Neural progenitor cell (in vitro differentiated cells): ENCODE measurements at regions not wholly inside any gene's neighbourhood (a gene's known extent, or its start where the extent isn't known, plus 50 kb on each side); places are given as distances from the start of the nearest gene placed in this dataset.

Experiments
- DNase-seq: peaks from one replicate; pipeline ENCODE4 v3.0.0-alpha.2; 2016; ENCODE audit warnings: low spot score
- H2AFZ ChIP-seq: fragments of 200-600 bp; sonication (generic); replicated peaks from 2 replicates; pipeline ENCODE4 v1.6.1; 2016; ENCODE audit warnings: antibody characterized with exemption
- H3F3A ChIP-seq: fragments of 200-600 bp; sonication (generic); 2 replicates; pipeline ENCODE4 v1.6.1; 2016; ENCODE audit warnings: antibody characterized with exemption, low read depth
- H3K27ac ChIP-seq: fragments of 200-600 bp; sonication (generic); 2 replicates; pipeline ENCODE4 v1.5.1; 2016; ENCODE audit warnings: mild to moderate bottlenecking
- H3K27me3 ChIP-seq: fragments of 200-600 bp; sonication (generic); 2 replicates; pipeline ENCODE4 v1.6.1; 2016; ENCODE audit warnings: mild to moderate bottlenecking, moderate library complexity
- H3K36me3 ChIP-seq: fragments of 200-600 bp; sonication (generic); 2 replicates; pipeline ENCODE4 v1.5.1; 2016
- H3K4me1 ChIP-seq: fragments of 200-600 bp; sonication (generic); 2 replicates; pipeline ENCODE4 v1.6.1; 2016; ENCODE audit warnings: mixed run types
- H3K4me2 ChIP-seq: fragments of 200-600 bp; sonication (generic); 2 replicates; pipeline ENCODE4 v1.6.1; 2016
- H3K4me3 ChIP-seq: fragments of 200-600 bp; sonication (generic); 2 replicates; pipeline ENCODE4 v1.5.1; 2016
- H3K79me2 ChIP-seq: fragments of 200-600 bp; sonication (generic); 2 replicates; pipeline ENCODE4 v1.6.1; 2016; ENCODE audit warnings: low read depth
- H3K9ac ChIP-seq: fragments of 200-600 bp; sonication (generic); 2 replicates; pipeline ENCODE4 v1.6.1; 2016
- H3K9me3 ChIP-seq: fragments of 200-600 bp; sonication (generic); 2 replicates; pipeline ENCODE4 v1.5.1; 2016; ENCODE audit warnings: low read depth
- H4K20me1 ChIP-seq: fragments of 200-600 bp; sonication (generic); 2 replicates; pipeline ENCODE4 v1.6.1; 2016; ENCODE audit warnings: low read depth
- H3K27ac Mint-ChIP-seq: 3 replicates; pipeline ENCODE4 v1.8.0; 2021; ENCODE audit warnings: mixed read lengths
- H3K27me3 Mint-ChIP-seq: 2 replicates; pipeline ENCODE4 v1.8.0; 2022; ENCODE audit warnings: low read depth, mild to moderate bottlenecking, inconsistent platforms, moderate library complexity, mixed read lengths; ENCODE audit not compliant: insufficient read depth
- H3K36me3 Mint-ChIP-seq: 3 replicates; pipeline ENCODE4 v1.8.0; 2021; ENCODE audit warnings: mixed read lengths
- H3K4me1 Mint-ChIP-seq: 3 replicates; pipeline ENCODE4 v1.8.0; 2021; ENCODE audit warnings: mixed read lengths
- H3K4me3 Mint-ChIP-seq: 3 replicates; pipeline ENCODE4 v1.8.0; 2021; ENCODE audit warnings: mild to moderate bottlenecking, moderate library complexity, mixed read lengths
- H3K9me3 Mint-ChIP-seq: 3 replicates; pipeline ENCODE4 v1.8.0; 2020; ENCODE audit warnings: mixed read lengths
- EZH2 ChIP-seq: fragments of 200-600 bp; sonication (generic); IDR thresholded peaks from 2 replicates; pipeline ENCODE4 v1.6.1; 2017; ENCODE audit warnings: antibody characterized with exemption, mild to moderate bottlenecking, moderate library complexity
- EZH2phosphoT487 ChIP-seq: fragments of 200-600 bp; sonication (generic); IDR thresholded peaks from 2 replicates; pipeline ENCODE4 v1.6.1; 2017; ENCODE audit warnings: antibody characterized with exemption
- TF ChIP-seq, protein P1 (sequence below): fragments of 200-600 bp; sonication (generic); IDR thresholded peaks from 2 replicates; pipeline ENCODE4 v1.5.1; 2017; ENCODE audit warnings: antibody characterized with exemption, mild to moderate bottlenecking

DNA sequence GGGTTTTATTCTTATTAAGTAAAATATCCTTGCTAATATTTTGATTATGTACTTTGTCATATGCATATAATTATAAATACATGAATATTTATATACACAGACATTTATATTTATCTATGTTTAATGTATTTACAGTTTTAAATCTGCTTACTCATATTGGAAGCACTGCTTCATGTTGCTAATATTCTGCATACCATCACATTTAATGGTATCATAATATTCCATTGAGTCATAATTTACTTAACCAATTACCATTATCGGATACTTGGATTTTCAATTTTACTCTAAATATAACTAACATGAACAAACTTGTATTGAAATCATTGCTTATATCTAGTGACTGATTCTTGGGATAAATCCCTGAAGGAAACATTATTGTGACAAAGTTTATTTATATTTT is 155.2 kb downstream of the MBL2 start:
- no peaks in the 10 kb centered on the region for H3K4me1 ChIP-seq
- no peaks in the 10 kb centered on the region for H3K36me3 ChIP-seq
- H3K9ac ChIP-seq, result no peak overlapping the region
- DNase-seq, result no peak
- Mint-ChIP-seq H3K4me3 (no peak overlapping the region), H3K9me3 (no peaks in the 10 kb centered on the region), H3K4me1 (no peaks in the 10 kb centered on the region), H3K27me3 (peaks cover 5% of the 10 kb centered on the region), H3K36me3 (no peaks in the 10 kb centered on the region), H3K27ac (no peak overlapping the region)
- H3K4me3 ChIP-seq, result no peak overlapping the region
- no peak overlapping the region for H2AFZ ChIP-seq
- TF ChIP-seq EZH2 (no peak), EZH2phosphoT487 (no peak)
- TF ChIP-seq, protein P1, sequence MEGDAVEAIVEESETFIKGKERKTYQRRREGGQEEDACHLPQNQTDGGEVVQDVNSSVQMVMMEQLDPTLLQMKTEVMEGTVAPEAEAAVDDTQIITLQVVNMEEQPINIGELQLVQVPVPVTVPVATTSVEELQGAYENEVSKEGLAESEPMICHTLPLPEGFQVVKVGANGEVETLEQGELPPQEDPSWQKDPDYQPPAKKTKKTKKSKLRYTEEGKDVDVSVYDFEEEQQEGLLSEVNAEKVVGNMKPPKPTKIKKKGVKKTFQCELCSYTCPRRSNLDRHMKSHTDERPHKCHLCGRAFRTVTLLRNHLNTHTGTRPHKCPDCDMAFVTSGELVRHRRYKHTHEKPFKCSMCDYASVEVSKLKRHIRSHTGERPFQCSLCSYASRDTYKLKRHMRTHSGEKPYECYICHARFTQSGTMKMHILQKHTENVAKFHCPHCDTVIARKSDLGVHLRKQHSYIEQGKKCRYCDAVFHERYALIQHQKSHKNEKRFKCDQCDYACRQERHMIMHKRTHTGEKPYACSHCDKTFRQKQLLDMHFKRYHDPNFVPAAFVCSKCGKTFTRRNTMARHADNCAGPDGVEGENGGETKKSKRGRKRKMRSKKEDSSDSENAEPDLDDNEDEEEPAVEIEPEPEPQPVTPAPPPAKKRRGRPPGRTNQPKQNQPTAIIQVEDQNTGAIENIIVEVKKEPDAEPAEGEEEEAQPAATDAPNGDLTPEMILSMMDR, result no peak
- H3K9me3 ChIP-seq, result no peaks in the 10 kb centered on the region
- H3F3A ChIP-seq, result no peaks in the 10 kb centered on the region
- H3K27ac ChIP-seq, result no peak overlapping the region
- no peaks in the 10 kb centered on the region for H3K79me2 ChIP-seq
- no peak overlapping the region for H3K4me2 ChIP-seq
- no peaks in the 10 kb centered on the region for H4K20me1 ChIP-seq
- H3K27me3 ChIP-seq, result no peaks in the 10 kb centered on the region

DNA sequence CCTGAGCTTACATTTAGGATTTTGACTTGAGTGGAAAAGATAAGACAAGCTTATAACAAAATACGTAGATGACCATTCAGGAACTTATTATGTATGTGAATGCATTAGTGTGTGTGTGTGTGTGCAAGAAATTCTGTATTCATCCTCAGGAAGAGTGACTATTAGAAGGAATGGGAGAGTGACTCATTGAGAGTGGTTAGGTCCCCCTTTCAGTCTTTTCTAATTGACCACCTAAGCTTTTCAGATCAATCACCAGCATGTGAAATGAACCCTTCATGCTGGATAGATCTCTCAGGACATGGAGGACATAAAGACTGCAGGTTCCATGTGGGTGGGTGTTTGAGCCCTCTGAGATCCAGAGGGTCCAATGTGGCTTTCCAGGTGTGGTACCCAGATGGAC is 153.5 kb downstream of the MBL2 start:
- Mint-ChIP-seq H3K27me3 (peaks cover 5% of the 10 kb centered on the region), H3K9me3 (no peaks in the 10 kb centered on the region), H3K4me1 (no peaks in the 10 kb centered on the region), H3K27ac (no peak overlapping the region), H3K36me3 (no peaks in the 10 kb centered on the region), H3K4me3 (no peak overlapping the region)
- no peaks in the 10 kb centered on the region for H3K4me1 ChIP-seq
- no peak overlapping the region for H3K9ac ChIP-seq
- H3K36me3 ChIP-seq, result no peaks in the 10 kb centered on the region
- no peaks in the 10 kb centered on the region for H3K9me3 ChIP-seq
- H3F3A ChIP-seq, result no peaks in the 10 kb centered on the region
- H3K79me2 ChIP-seq, result no peaks in the 10 kb centered on the region
- H4K20me1 ChIP-seq, result no peaks in the 10 kb centered on the region
- H3K4me3 ChIP-seq, result no peak overlapping the region
- no peaks in the 10 kb centered on the region for H3K27me3 ChIP-seq
- no peak for DNase-seq
- no peak overlapping the region for H2AFZ ChIP-seq
- no peak overlapping the region for H3K27ac ChIP-seq
- no peak for TF ChIP-seq EZH2phosphoT487
- TF ChIP-seq, protein P1, result no peak
- no peak for TF ChIP-seq EZH2
- no peak overlapping the region for H3K4me2 ChIP-seq

DNA sequence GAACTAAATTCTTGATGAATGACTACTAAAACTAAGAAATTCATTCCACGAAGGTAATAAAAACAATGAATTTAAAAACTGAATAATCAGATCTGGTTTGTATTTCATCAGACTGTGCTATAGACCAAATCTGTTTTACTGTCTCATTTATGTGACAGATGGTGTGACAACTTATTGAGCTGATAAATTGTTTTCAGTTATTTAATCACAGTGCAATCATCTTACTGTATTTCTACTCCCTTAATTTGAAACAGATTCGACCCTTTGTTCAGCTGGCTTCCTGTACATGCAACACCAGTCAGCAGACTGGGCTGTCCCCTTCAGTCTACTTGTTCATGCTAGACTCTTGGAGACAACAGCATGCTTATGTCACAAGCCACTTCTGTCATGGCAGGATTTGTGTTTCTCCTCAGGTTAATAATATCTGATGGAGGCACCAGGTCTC is 150.9 kb downstream of the MBL2 start:
- Histone ChIP-seq H3K27me3 (no peaks in the 10 kb centered on the region), H3K4me1 (no peaks in the 10 kb centered on the region), H2AFZ (no peak overlapping the region), H3K79me2 (no peaks in the 10 kb centered on the region), H3K4me3 (no peak overlapping the region), H3F3A (no peaks in the 10 kb centered on the region), H3K9ac (no peak overlapping the region), H3K36me3 (no peaks in the 10 kb centered on the region), H4K20me1 (no peaks in the 10 kb centered on the region), H3K4me2 (no peak overlapping the region), H3K27ac (no peak overlapping the region), H3K9me3 (no peaks in the 10 kb centered on the region)
- H3K36me3 Mint-ChIP-seq, result no peaks in the 10 kb centered on the region
- DNase-seq, result no peak
- H3K27ac Mint-ChIP-seq, result no peak overlapping the region
- no peaks in the 10 kb centered on the region for H3K9me3 Mint-ChIP-seq
- H3K4me1 Mint-ChIP-seq, result no peaks in the 10 kb centered on the region
- H3K4me3 Mint-ChIP-seq, result no peak overlapping the region
- TF ChIP-seq EZH2 (no peak), EZH2phosphoT487 (no peak)
- TF ChIP-seq, protein P1, result no peak
- peaks cover 5% of the 10 kb centered on the region for H3K27me3 Mint-ChIP-seq
